H9 (cell line): ENCODE measurements at regions not wholly inside any gene's neighbourhood (a gene's known extent, or its start where the extent isn't known, plus 50 kb on each side); places are given as distances from the start of the nearest gene placed in this dataset.

ENCODE experiments used
- DNase-seq: peaks from one replicate; pipeline ENCODE4 v3.0.0-alpha.2; 2017
- H2AFZ ChIP-seq: one replicate; pipeline ENCODE4 v1.6.1; 2013; ENCODE audit warnings: mild to moderate bottlenecking, low read length, control low read depth, moderate library complexity
- H2AK5ac ChIP-seq: 2 replicates; pipeline ENCODE4 v1.6.1; 2013; ENCODE audit warnings: low read length, control low read depth, mixed read lengths; ENCODE audit not compliant: insufficient read length
- H2BK120ac ChIP-seq: one replicate; pipeline ENCODE4 v1.6.1; 2013; ENCODE audit warnings: low read depth, mild to moderate bottlenecking, low read length, control low read depth, inconsistent platforms; ENCODE audit not compliant: poor library complexity, severe bottlenecking
- H2BK12ac ChIP-seq: 2 replicates; pipeline ENCODE4 v1.6.1; 2013; ENCODE audit warnings: low read length, control low read depth, mixed read lengths, low read depth; ENCODE audit not compliant: insufficient read length
- H2BK15ac ChIP-seq: 2 replicates; pipeline ENCODE4 v1.6.1; 2013; ENCODE audit warnings: low read depth, low read length, control low read depth
- H2BK20ac ChIP-seq: one replicate; pipeline ENCODE4 v1.6.1; 2013; ENCODE audit warnings: low read depth, mild to moderate bottlenecking, low read length, control low read depth, inconsistent platforms; ENCODE audit not compliant: poor library complexity, severe bottlenecking
- H2BK5ac ChIP-seq: 2 replicates; pipeline ENCODE4 v1.6.1; 2013; ENCODE audit warnings: low read length, control low read depth, mixed read lengths; ENCODE audit not compliant: insufficient read length
- H3K14ac ChIP-seq: 2 replicates; pipeline ENCODE4 v1.6.1; 2013; ENCODE audit warnings: low read length, control low read depth; ENCODE audit not compliant: insufficient read depth
- H3K18ac ChIP-seq: 2 replicates; pipeline ENCODE4 v1.6.1; 2013; ENCODE audit warnings: low read depth, mild to moderate bottlenecking, mixed read lengths, low read length, control low read depth; ENCODE audit not compliant: insufficient read length
- H3K23ac ChIP-seq: 2 replicates; pipeline ENCODE4 v1.6.1; 2013; ENCODE audit warnings: low read length, control low read depth, mixed read lengths, low read depth; ENCODE audit not compliant: insufficient read length
- H3K23me2 ChIP-seq: 2 replicates; pipeline ENCODE4 v1.6.1; 2013; ENCODE audit warnings: low read depth, mild to moderate bottlenecking, mixed read lengths, low read length, control low read depth; ENCODE audit not compliant: insufficient read length, poor library complexity, severe bottlenecking
- H3K27ac ChIP-seq: 2 replicates; pipeline ENCODE4 v1.5.1; 2013; ENCODE audit warnings: low read length, control low read depth, mixed read lengths, low read depth; ENCODE audit not compliant: insufficient read length
- H3K27me3 ChIP-seq: 2 replicates; pipeline ENCODE4 v1.6.1; 2013; ENCODE audit warnings: low read length, control low read depth, inconsistent platforms; ENCODE audit not compliant: insufficient read depth
- H3K4ac ChIP-seq: 2 replicates; pipeline ENCODE4 v1.6.1; 2013; ENCODE audit warnings: low read depth, mild to moderate bottlenecking, control low read depth, inconsistent platforms, low read length, moderate library complexity
- H3K4me1 ChIP-seq: 2 replicates; pipeline ENCODE4 v1.6.1; 2013; ENCODE audit warnings: low read length, control low read depth, inconsistent platforms; ENCODE audit not compliant: insufficient read depth
- H3K4me2 ChIP-seq: 2 replicates; pipeline ENCODE4 v1.6.1; 2013; ENCODE audit warnings: low read length, control low read depth, mixed read lengths; ENCODE audit not compliant: insufficient read length, insufficient read depth
- H3K56ac ChIP-seq: 2 replicates; pipeline ENCODE4 v1.6.1; 2013; ENCODE audit warnings: low read depth, mild to moderate bottlenecking, mixed read lengths, low read length, control low read depth; ENCODE audit not compliant: insufficient read length
- H3K79me1 ChIP-seq: 2 replicates; pipeline ENCODE4 v1.6.1; 2013; ENCODE audit warnings: low read depth, mild to moderate bottlenecking, moderate library complexity, low read length, control low read depth, inconsistent platforms; ENCODE audit not compliant: insufficient read depth, poor library complexity, severe bottlenecking
- H3K79me2 ChIP-seq: 2 replicates; pipeline ENCODE4 v1.6.1; 2013; ENCODE audit warnings: low read length, control low read depth, inconsistent platforms; ENCODE audit not compliant: insufficient read depth
- H3K9ac ChIP-seq: 2 replicates; pipeline ENCODE4 v1.6.1; 2013; ENCODE audit warnings: low read length, control low read depth, mixed read lengths; ENCODE audit not compliant: insufficient read length; ENCODE audit errors: extremely low read depth
- H3K9me3 ChIP-seq: one replicate; pipeline ENCODE4 v1.6.1; 2013; ENCODE audit warnings: low read depth, low read length, inconsistent platforms; ENCODE audit not compliant: control insufficient read depth
- H3T11ph ChIP-seq: one replicate; pipeline ENCODE4 v1.6.1; 2013; ENCODE audit warnings: mild to moderate bottlenecking, low read length, control low read depth, inconsistent platforms
- H4K20me1 ChIP-seq: one replicate; pipeline ENCODE4 v1.6.1; 2013; ENCODE audit not compliant: control insufficient read depth, insufficient read length, insufficient read depth
- H4K5ac ChIP-seq: 2 replicates; pipeline ENCODE4 v1.6.1; 2013; ENCODE audit warnings: low read depth, mild to moderate bottlenecking, mixed read lengths, low read length, control low read depth; ENCODE audit not compliant: insufficient read length
- H4K8ac ChIP-seq: replicated peaks from 2 replicates; pipeline ENCODE4 v1.6.1; 2013; ENCODE audit warnings: low read length, control low read depth, mixed read lengths, low read depth; ENCODE audit not compliant: insufficient read length
- H4K91ac ChIP-seq: 2 replicates; pipeline ENCODE4 v1.6.1; 2013; ENCODE audit warnings: low read depth, mild to moderate bottlenecking, moderate library complexity, mixed read lengths, low read length, control low read depth; ENCODE audit not compliant: insufficient read length
- H3K27ac Mint-ChIP-seq, 3 experiments: 2 replicates in 2 of 3; 3 replicates in 1 of 3; pipeline ENCODE4 v1.8.0; 2020 to 2021; ENCODE audit warnings: mixed read lengths in 3 of 3, mild to moderate bottlenecking in 1 of 3, moderate library complexity in 1 of 3
- H3K27me3 Mint-ChIP-seq: 2 replicates; pipeline ENCODE4 v1.8.0; 2021; ENCODE audit warnings: low read depth, mild to moderate bottlenecking, moderate library complexity, mixed read lengths
- H3K36me3 Mint-ChIP-seq, 3 experiments: 2 replicates in 2 of 3; 3 replicates in 1 of 3; pipeline ENCODE4 v1.8.0; 2020 to 2021; ENCODE audit warnings: low read depth in 3 of 3, mixed read lengths in 3 of 3; ENCODE audit not compliant: insufficient read depth in 1 of 3
- H3K4me1 Mint-ChIP-seq, 2 experiments: 2 replicates each; pipeline ENCODE4 v1.8.0; 2020; ENCODE audit warnings: mixed read lengths in 2 of 2
- H3K4me3 Mint-ChIP-seq, 2 experiments: 2 replicates in 1 of 2; 3 replicates in 1 of 2; pipeline ENCODE4 v1.8.0; 2020 to 2021; ENCODE audit warnings: mild to moderate bottlenecking in 2 of 2, mixed read lengths in 2 of 2, moderate library complexity in 1 of 2
- H3K9me3 Mint-ChIP-seq, 2 experiments: 2 replicates in 1 of 2; 3 replicates in 1 of 2; pipeline ENCODE4 v1.8.0; 2020; ENCODE audit warnings: mild to moderate bottlenecking in 2 of 2, mixed read lengths in 2 of 2, moderate library complexity in 1 of 2
- WGBS: extraction: QIAGEN DNeasy Blood & Tissue Kit; methylation state at CpG from one replicate; pipeline ENCODE4 v1.1.7; 2013; ENCODE audit warnings: missing lambda C conversion rate, low lambda C conversion rate, mixed read lengths; ENCODE audit not compliant: insufficient read length; ENCODE audit errors: extremely low coverage; 5-methylcytosine and 5-hydroxymethylcytosine counted together
- TF ChIP-seq, protein P1 (sequence below): fragments of 200-600 bp; sonication (generic); conservative IDR thresholded peaks from 3 replicates; pipeline ENCODE4 v1.8.0; 2021; ENCODE audit warnings: antibody characterized with exemption, mild to moderate bottlenecking

GRCh38 chr16:55149622-55150021 is 174.4 kb upstream of the IRX6 start:
- Histone ChIP-seq H3K18ac (no peak overlapping the region), H2AK5ac (no peak overlapping the region), H2BK12ac (no peak overlapping the region), H3K79me1 (no peaks in the 10 kb centered on the region), H4K91ac (no peak overlapping the region), H3K4ac (no peak overlapping the region), H3K23ac (no peak overlapping the region), H3K27ac (no peak overlapping the region), H3K14ac (no peak overlapping the region), H3K23me2 (no peaks in the 10 kb centered on the region), H4K5ac (no peak overlapping the region), H3K79me2 (no peaks in the 10 kb centered on the region), H4K8ac (no peak overlapping the region), H3K27me3 (no peaks in the 10 kb centered on the region), H3K56ac (no peak overlapping the region), H2BK120ac (no peak overlapping the region), H2AFZ (no peak overlapping the region), H3K4me2 (no peak overlapping the region), H2BK15ac (no peak overlapping the region), H2BK20ac (no peak overlapping the region), H4K20me1 (no peaks in the 10 kb centered on the region), H3K4me1 (peaks cover 2% of the 10 kb centered on the region; the same call in 1 of the 2 replicates), H2BK5ac (no peak overlapping the region), H3T11ph (no peak overlapping the region), H3K9me3 (no peaks in the 10 kb centered on the region), H3K9ac (no peak overlapping the region)
- H3K9me3 Mint-ChIP-seq, result peaks cover 4 to 5% of the 10 kb centered on the region in 2 experiments; a peak in 3 of 5 replicates
- TF ChIP-seq, protein P1, sequence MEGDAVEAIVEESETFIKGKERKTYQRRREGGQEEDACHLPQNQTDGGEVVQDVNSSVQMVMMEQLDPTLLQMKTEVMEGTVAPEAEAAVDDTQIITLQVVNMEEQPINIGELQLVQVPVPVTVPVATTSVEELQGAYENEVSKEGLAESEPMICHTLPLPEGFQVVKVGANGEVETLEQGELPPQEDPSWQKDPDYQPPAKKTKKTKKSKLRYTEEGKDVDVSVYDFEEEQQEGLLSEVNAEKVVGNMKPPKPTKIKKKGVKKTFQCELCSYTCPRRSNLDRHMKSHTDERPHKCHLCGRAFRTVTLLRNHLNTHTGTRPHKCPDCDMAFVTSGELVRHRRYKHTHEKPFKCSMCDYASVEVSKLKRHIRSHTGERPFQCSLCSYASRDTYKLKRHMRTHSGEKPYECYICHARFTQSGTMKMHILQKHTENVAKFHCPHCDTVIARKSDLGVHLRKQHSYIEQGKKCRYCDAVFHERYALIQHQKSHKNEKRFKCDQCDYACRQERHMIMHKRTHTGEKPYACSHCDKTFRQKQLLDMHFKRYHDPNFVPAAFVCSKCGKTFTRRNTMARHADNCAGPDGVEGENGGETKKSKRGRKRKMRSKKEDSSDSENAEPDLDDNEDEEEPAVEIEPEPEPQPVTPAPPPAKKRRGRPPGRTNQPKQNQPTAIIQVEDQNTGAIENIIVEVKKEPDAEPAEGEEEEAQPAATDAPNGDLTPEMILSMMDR, result no peak
- no CpG with 5 or more reads among the region's 4 CpGs for WGBS
- no peak for DNase-seq
- peaks cover 10 to 13% of the 10 kb centered on the region in 2 experiments for H3K4me1 Mint-ChIP-seq
- H3K4me3 Mint-ChIP-seq, result no peak overlapping the region
- no peaks in the 10 kb centered on the region for H3K36me3 Mint-ChIP-seq
- H3K27me3 Mint-ChIP-seq, result peaks cover 1% of the 10 kb centered on the region; the same call in 1 of the 2 replicates
- H3K27ac Mint-ChIP-seq, result no peak overlapping the region
